Ovary (tissue), 7 donors: ENCODE measurements at regions not wholly inside any gene's neighbourhood (a gene's known extent, or its start where the extent isn't known, plus 50 kb on each side); places are given as distances from the start of the nearest gene placed in this dataset.

ENCODE experiments used
- DNase-seq, 5 donors: peaks; one replicate each; pipeline ENCODE4 v3.0.0-alpha.2; 2019 to 2020
- H3K27ac ChIP-seq, 2 donors: fragments of 200-600 bp; one replicate each; pipeline versions ENCODE4 v1.5.1 to v1.8.0; 2019 to 2022
- H3K27me3 ChIP-seq: fragments of 200-600 bp; one replicate; pipeline ENCODE4 v1.8.0; 2022
- H3K36me3 ChIP-seq: fragments of 200-600 bp; sonication (generic); one replicate; pipeline ENCODE4 v1.5.1; 2019
- H3K4me1 ChIP-seq: one replicate; pipeline ENCODE4 v1.8.1; 2013; ENCODE audit warnings: mild to moderate bottlenecking, moderate library complexity; ENCODE audit not compliant: insufficient read depth
- H3K4me3 ChIP-seq: fragments of 200-600 bp; sonication (generic); one replicate; pipeline ENCODE4 v1.5.1; 2017
- H3K9me3 ChIP-seq, 2 donors: fragments of 200-600 bp in 1 of 2; sonication (generic) in 1 of 2; one replicate each; pipeline versions ENCODE4 v1.5.1 to v1.8.1; 2013 to 2019; ENCODE audit warnings: mild to moderate bottlenecking in 1 of 2, moderate library complexity in 1 of 2
- CTCF ChIP-seq, 3 donors: fragments of 450-650 bp in 2 of 3; fragments of 200-600 bp in 1 of 3; IDR thresholded peaks; one replicate each; pipeline versions ENCODE4 v1.5.1 to v1.8.0; 2016 to 2022; ENCODE audit warnings: antibody characterized with exemption in 3 of 3, mild to moderate bottlenecking in 1 of 3
- EP300 ChIP-seq: sonication (generic); formaldehyde crosslinking; IDR thresholded peaks from one replicate; pipeline ENCODE4 v1.6.1; 2017; ENCODE audit warnings: antibody characterized with exemption
- POLR2A ChIP-seq: fragments of 450-650 bp; IDR thresholded peaks from one replicate; pipeline ENCODE4 v1.6.1; 2017; ENCODE audit warnings: antibody characterized with exemption, mild to moderate bottlenecking, moderate library complexity
- WGBS, 3 donors: extraction: QIAGEN DNeasy Blood & Tissue Kit in 1 of 3; methylation state at CpG; one replicate each; pipeline versions ENCODE4 v1.1.5 to v1.1.7; 2013 to 2017; 5-methylcytosine and 5-hydroxymethylcytosine counted together
- intact Hi-C, 4 donors: fragments of 100-400 bp; cut with DNase I; formaldehyde crosslinking; loops; one replicate each; pipeline versions ENCODE4 v1.11.0 to v1.15.1; 2022 to 2023
- donor health status: DM: no; HTN: no; CAD: no; lungs with moderate emphysema.
- donor health status: DM: no; HTN: no; CAD: no.
- donor health status: Bipolar disorder and iron deficiency.
- donor health status: DM: no; HTN: no; CAD: no.
- donor health status: DM: yes; HTN: yes; CAD: no.

- WGBS, 3 donors = 69 to 78% (median 74%) methylated on average over 1 of the region's 1 CpG
Observed at GRCh38 chr11:29685361-29685760, 331.5 kb downstream of the KCNA4 start.

DNA sequence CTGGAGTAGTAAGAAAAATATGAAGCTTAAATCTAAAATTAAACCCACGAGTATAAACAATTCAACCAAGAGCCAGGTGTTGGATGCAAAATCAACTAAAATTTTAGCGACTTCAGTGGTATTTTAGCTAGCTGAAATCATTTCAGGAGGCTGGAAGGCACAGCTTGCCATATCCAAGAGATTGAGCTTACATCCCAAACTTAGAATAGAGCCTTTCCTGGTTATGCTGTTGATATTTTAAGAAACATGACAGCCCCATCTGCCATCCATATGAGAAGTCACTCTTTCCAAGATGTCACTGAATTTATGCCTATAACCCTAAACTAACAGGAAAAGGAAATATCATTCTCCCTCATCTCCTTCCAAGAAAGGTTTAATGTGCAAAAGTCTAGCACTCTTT is 334.0 kb downstream of the KCNA4 start:
- DNase-seq = no peak
- TF ChIP-seq EP300 (no peak), POLR2A (no peak), CTCF (IDR thresholded peaks at IDR 0.05) (no peak)
- Histone ChIP-seq H3K27me3 (no peaks in the 10 kb centered on the region), H3K4me1 (no peaks in the 10 kb centered on the region), H3K9me3 (no peaks in the 10 kb centered on the region), H3K4me3 (no peak overlapping the region), H3K27ac (no peak overlapping the region), H3K36me3 (no peaks in the 10 kb centered on the region)
- 56 to 67% (median 59%) methylated on average over 2 of the region's 2 CpGs for WGBS, 3 donors
- intact Hi-C loops = no loop called here

More at GRCh38 chr11:29685361-29685760, 331.5 kb downstream of the KCNA4 start:
- intact Hi-C loops = no loop called here
- no peaks in the 10 kb centered on the region for H3K4me1 ChIP-seq
- no peaks in the 10 kb centered on the region for H3K27me3 ChIP-seq
- no peak overlapping the region for H3K4me3 ChIP-seq
- H3K27ac ChIP-seq = no peak overlapping the region
- no peak for TF ChIP-seq CTCF (IDR thresholded peaks at IDR 0.05)
- no peak for TF ChIP-seq EP300
- TF ChIP-seq POLR2A = no peak
- no peaks in the 10 kb centered on the region for H3K9me3 ChIP-seq
- H3K36me3 ChIP-seq = no peaks in the 10 kb centered on the region
- no peak for DNase-seq

GRCh38 chr11:29679996-29680395 is 336.8 kb downstream of the KCNA4 start:
- Histone ChIP-seq H3K4me1 (no peaks in the 10 kb centered on the region), H3K4me3 (no peak overlapping the region), H3K27me3 (no peaks in the 10 kb centered on the region), H3K9me3 (no peaks in the 10 kb centered on the region), H3K27ac (no peak overlapping the region), H3K36me3 (no peaks in the 10 kb centered on the region)
- intact Hi-C loops = no loop called here
- DNase-seq = no peak
- TF ChIP-seq EP300 (no peak), POLR2A (no peak), CTCF (IDR thresholded peaks at IDR 0.05) (no peak)
- 73 to 86% (median 80%) methylated on average over 3 of the region's 3 CpGs for WGBS, 3 donors

DNA sequence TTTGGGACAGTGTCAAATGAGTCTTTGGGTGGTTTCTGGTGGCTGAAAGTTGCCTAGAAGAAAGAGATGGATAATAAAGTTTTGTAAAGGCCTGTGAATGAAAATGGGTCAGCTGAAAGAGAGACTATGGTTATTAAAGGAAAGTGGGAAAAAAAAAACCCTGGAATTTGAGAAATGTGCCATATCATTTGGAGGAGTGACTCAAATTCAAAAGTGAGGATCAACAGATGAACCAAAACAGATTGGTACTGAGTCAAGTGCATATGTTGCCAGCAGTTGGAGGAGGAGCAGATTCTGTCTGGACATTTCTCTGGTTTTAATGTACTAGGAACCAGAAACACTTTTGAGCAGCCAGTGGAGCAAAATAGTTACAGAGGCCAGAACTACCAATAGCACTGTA is 339.8 kb downstream of the KCNA4 start:
- intact Hi-C loops = no loop called here
- Histone ChIP-seq H3K4me3 (no peak overlapping the region), H3K27me3 (no peaks in the 10 kb centered on the region), H3K36me3 (no peaks in the 10 kb centered on the region), H3K27ac (no peak overlapping the region), H3K4me1 (no peaks in the 10 kb centered on the region), H3K9me3 (no peaks in the 10 kb centered on the region)
- TF ChIP-seq POLR2A (no peak), EP300 (no peak), CTCF (IDR thresholded peaks at IDR 0.05) (no peak)
- DNase-seq = no peak

DNA sequence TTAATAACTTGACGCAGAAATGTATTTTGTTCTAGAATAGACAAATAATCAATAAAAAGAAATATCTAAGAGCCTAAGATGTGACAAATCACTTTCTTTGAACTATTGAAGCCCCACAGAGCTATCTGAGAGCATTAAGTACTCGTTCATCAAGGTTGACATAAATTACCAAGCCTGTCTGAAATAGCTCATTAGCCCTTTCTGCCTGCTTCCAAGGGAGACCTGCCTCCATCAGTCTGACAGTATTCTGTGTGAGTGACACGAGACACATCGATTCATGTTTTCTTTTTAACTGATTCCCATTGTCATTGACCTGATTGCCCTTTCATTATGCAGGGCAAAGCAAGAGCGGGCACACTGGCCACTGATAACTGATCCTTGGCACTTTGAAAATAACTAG is 347.5 kb downstream of the KCNA4 start:
- Histone ChIP-seq H3K9me3 (no peaks in the 10 kb centered on the region), H3K27ac (no peak overlapping the region), H3K4me1 (no peaks in the 10 kb centered on the region), H3K36me3 (no peaks in the 10 kb centered on the region), H3K4me3 (no peak overlapping the region), H3K27me3 (no peaks in the 10 kb centered on the region)
- TF ChIP-seq POLR2A (no peak), CTCF (IDR thresholded peaks at IDR 0.05) (no peak), EP300 (no peak)
- WGBS, 3 donors = 51 to 59% (median 59%) methylated on average over 5 of the region's 5 CpGs
- intact Hi-C loops = no loop called here
- DNase-seq = no peak
